ENCODE measurements at regions not wholly inside any gene's neighbourhood (a gene's known extent, or its start where the extent isn't known, plus 50 kb on each side); places are given as distances from the start of the nearest gene placed in this dataset.

DNA sequence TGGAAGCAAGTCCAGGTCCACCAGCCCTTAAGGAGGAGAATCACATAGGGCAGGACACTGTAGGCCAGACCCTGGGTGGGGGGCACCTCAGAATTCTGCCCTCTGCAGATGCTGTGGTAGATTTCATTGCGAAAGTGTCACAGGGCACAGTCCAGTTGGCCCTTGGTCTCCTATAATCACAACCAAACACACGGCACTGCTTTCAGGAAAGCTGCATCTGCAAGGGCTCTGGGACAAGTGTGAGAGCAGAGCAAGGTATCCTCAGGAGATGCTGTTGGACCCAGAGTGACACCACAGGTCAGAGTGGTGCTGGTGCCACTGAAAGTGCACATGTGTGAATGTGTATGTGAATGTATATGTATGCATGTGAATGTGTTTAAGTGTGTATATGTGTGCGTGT is 88.6 kb upstream of the MBNL2 start:
- TF ChIP-seq, protein P1, sequence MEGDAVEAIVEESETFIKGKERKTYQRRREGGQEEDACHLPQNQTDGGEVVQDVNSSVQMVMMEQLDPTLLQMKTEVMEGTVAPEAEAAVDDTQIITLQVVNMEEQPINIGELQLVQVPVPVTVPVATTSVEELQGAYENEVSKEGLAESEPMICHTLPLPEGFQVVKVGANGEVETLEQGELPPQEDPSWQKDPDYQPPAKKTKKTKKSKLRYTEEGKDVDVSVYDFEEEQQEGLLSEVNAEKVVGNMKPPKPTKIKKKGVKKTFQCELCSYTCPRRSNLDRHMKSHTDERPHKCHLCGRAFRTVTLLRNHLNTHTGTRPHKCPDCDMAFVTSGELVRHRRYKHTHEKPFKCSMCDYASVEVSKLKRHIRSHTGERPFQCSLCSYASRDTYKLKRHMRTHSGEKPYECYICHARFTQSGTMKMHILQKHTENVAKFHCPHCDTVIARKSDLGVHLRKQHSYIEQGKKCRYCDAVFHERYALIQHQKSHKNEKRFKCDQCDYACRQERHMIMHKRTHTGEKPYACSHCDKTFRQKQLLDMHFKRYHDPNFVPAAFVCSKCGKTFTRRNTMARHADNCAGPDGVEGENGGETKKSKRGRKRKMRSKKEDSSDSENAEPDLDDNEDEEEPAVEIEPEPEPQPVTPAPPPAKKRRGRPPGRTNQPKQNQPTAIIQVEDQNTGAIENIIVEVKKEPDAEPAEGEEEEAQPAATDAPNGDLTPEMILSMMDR (IDR thresholded peaks at IDR 0.05; ENCODE audit: low read depth, low read length, missing control alignments) = no peak
- DNase-seq (ENCODE audit: low read depth) = no peak
- H3K4me3 ChIP-seq (ENCODE audit: low read depth, low read length) = no peak overlapping the region

DNA sequence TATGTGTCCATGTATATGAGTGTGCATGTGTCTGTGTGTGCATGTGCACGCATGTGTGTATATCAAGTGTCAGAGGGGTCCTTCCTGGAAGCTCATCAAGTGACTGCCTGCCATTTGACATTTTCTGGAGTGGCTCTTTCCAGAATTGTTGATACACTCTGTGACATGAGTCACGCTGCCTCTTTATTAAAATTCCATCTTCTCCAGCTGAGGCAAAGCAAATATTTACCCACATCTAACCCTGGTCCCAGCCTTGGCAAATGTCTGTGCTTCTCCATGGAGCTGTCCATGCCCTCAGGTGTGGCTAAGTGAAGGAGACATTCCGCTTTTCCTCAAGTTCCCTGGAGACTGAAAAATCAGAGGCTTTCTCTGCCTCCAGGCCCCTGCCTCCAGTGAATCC is 88.2 kb upstream of the MBNL2 start:
- TF ChIP-seq, protein P1 (IDR thresholded peaks at IDR 0.05; ENCODE audit: low read depth, low read length, missing control alignments) = no peak
- no peak overlapping the region for H3K4me3 ChIP-seq (ENCODE audit: low read depth, low read length)
- no peak for DNase-seq (ENCODE audit: low read depth)

DNA sequence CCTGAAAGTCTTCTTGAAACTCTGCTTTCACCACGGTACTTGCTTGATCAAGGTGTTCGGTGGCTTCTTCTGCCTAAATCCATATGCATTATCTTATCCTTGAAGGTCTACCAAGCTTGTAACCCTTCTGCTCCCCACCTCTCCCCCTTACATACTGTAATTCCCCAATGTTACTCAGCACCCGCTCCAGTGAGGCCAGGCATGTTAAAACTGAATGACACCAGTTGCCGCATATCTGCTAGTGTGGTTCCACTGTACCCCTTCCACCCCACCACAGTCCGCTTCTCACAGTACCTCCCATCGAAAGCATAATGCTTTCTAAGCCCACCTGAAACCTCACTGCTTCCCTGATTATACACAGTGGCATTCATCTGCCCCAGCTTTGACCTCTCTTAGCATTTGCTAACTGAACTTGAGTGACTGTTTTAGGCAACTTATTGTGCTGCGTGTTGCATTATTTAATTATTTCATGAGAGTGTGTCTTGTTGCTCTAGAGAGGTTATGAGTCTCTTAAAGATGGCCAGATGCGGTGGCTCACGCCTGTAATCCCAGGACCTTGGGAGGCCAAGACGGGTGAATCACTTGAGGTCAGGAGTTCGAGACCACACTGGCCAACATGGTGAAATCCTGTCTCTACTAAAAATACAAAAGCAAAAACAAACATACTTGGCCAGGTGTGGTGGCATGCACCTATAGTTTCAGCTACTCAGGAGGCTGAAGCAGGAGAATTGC is 87.6 kb upstream of the MBNL2 start:
- TF ChIP-seq, protein P1 (IDR thresholded peaks at IDR 0.05; ENCODE audit: low read depth, low read length, missing control alignments) = no peak
- no peak overlapping the region for H3K4me3 ChIP-seq (ENCODE audit: low read depth, low read length)
- no peak for DNase-seq (ENCODE audit: low read depth)

DNA sequence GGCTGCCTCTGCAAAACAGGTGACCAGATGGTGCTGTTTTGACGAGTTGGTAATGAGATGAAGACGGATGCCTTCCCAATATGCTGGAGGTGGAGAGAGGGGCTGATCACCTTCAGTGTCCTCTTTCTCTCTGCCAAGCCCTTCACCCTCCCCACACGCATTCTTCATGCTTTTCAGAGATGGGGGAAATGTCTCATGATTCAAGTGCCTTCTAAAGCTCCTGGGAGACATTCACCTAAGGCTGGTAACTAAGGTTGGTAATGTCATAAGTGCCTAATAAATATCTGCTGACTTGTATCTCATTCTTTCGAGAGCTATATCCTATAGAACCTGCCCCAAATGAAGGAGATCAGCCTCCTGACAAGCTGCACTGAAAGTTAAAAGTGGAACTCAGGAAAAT is 86.2 kb upstream of the MBNL2 start:
- TF ChIP-seq, protein P1 (IDR thresholded peaks at IDR 0.05; ENCODE audit: low read depth, low read length, missing control alignments) = no peak
- H3K4me3 ChIP-seq (ENCODE audit: low read depth, low read length) = no peak overlapping the region
- DNase-seq (ENCODE audit: low read depth) = no peak

DNA sequence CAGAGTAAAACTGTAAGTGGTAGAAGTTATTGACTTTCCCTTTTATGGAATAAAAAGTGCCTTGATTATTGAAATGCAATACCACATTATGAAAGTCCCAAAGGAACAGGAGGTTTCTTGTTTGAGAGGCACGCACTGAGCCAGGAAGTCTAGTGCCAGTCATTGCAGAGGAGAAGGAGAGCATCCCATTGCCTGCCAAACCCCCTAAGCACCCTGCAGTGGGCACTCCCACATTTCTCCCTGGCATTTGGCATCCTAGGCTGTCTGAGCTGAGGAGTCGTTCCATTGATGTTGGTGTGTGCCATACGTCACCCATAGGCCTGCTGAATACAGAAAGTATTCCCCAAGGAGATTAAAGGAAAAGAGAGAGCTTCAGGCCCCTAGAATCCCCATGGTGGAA is 85.7 kb upstream of the MBNL2 start:
- TF ChIP-seq, protein P1 (IDR thresholded peaks at IDR 0.05; ENCODE audit: low read depth, low read length, missing control alignments) = no peak
- no peak overlapping the region for H3K4me3 ChIP-seq (ENCODE audit: low read depth, low read length)
- no peak for DNase-seq (ENCODE audit: low read depth)

DNA sequence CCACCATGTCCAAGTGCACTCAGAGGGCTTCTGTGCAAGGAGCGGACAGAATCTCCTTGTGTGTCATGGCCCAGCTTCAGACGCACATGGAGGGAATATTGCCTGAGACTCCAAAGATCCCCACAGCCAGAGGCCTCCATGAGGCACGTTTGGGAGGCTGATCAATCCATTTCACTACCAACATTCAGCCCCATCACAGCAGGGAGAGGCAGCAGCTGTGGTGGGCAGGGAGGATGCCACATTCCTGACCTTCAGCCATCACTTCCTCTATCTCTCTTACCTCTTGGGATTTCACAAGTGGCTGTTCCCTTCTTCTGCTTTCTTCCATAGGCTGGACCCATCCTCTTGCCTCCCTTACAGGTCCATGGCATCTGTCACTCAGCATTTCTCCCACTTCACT is 82.4 kb upstream of the MBNL2 start:
- DNase-seq (ENCODE audit: low read depth) = no peak
- no peak overlapping the region for H3K4me3 ChIP-seq (ENCODE audit: low read depth, low read length)
- TF ChIP-seq, protein P1 (IDR thresholded peaks at IDR 0.05; ENCODE audit: low read depth, low read length, missing control alignments) = no peak

DNA sequence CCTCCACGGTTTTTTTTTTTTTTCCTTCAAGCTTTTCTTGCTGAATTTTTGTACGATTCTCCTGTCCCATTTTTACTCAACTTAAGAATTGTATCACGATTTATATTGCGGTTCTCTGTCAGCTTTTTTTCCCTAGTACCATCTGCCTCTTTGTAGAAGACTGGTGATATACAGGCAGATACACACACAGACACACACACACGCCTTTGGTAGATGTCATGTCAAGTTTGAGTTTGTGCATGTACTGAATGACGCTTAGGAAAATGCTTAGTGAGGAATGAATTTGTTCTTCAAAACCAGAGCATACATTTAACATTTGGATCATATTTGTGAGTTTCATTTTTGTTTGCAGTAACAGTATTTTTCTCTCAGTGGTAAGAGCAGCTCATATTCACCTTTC is 82.0 kb upstream of the MBNL2 start:
- no peak overlapping the region for H3K4me3 ChIP-seq (ENCODE audit: low read depth, low read length)
- TF ChIP-seq, protein P1 (IDR thresholded peaks at IDR 0.05; ENCODE audit: low read depth, low read length, missing control alignments) = no peak
- DNase-seq (ENCODE audit: low read depth) = no peak

Measured in GM12864 (cell line).